ENCODE measurements at regions not wholly inside any gene's neighbourhood (a gene's known extent, or its start where the extent isn't known, plus 50 kb on each side); places are given as distances from the start of the nearest gene placed in this dataset.

DNA sequence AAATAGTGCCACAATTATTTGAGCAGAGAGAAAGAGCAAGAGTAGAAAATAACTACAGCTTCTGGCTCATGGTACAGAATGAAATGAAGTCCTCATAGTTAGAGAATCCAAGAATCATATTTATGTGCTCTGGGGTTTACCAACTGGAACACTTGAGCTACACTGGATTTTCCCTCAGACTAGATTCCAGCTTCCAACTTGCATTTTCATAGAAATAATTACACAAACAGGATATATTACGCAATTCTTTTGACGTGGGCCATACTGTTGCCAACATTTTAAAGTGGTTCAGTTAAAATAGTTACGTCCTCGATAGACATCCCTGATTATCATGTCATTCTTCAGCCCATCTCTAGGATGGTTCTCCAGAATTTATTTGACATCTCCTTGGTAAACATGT, 129.2 kb downstream of the ETAA1 start:
- TF ChIP-seq, protein P1, sequence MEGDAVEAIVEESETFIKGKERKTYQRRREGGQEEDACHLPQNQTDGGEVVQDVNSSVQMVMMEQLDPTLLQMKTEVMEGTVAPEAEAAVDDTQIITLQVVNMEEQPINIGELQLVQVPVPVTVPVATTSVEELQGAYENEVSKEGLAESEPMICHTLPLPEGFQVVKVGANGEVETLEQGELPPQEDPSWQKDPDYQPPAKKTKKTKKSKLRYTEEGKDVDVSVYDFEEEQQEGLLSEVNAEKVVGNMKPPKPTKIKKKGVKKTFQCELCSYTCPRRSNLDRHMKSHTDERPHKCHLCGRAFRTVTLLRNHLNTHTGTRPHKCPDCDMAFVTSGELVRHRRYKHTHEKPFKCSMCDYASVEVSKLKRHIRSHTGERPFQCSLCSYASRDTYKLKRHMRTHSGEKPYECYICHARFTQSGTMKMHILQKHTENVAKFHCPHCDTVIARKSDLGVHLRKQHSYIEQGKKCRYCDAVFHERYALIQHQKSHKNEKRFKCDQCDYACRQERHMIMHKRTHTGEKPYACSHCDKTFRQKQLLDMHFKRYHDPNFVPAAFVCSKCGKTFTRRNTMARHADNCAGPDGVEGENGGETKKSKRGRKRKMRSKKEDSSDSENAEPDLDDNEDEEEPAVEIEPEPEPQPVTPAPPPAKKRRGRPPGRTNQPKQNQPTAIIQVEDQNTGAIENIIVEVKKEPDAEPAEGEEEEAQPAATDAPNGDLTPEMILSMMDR (IDR thresholded peaks at IDR 0.05 in 2 of 3, conservative IDR thresholded peaks at IDR 0.05 in 1 of 3; ENCODE audit: borderline replicate concordance in 1 of 3, insufficient read depth in 1 of 3, low read depth in 2 of 3, low read length in 2 of 3) = no peak
- TF ChIP-seq EGR1 (IDR thresholded peaks at IDR 0.05; ENCODE audit: low read depth) (no peak), SIN3A (IDR thresholded peaks at IDR 0.05; ENCODE audit: low read depth) (no peak), POLR2A (IDR thresholded peaks at IDR 0.05; ENCODE audit: borderline replicate concordance, extremely low read depth, insufficient read depth, insufficient read length) (no peak), EZH2phosphoT487 (IDR thresholded peaks at IDR 0.05; ENCODE audit: borderline replicate concordance) (no peak), CEBPB (IDR thresholded peaks at IDR 0.05; ENCODE audit: low read depth) (no peak), JUND (IDR thresholded peaks at IDR 0.05) (no peak), EZH2 (IDR thresholded peaks at IDR 0.05) (no peak), ZNF274 (IDR thresholded peaks at IDR 0.05; ENCODE audit: low read depth, low read length) (no peak), POLR2AphosphoS5 (IDR thresholded peaks at IDR 0.05; ENCODE audit: low read depth, low read length) (no peak), TCF7L2 (IDR thresholded peaks at IDR 0.05; ENCODE audit: borderline replicate concordance, extremely low read depth, insufficient read depth, insufficient read length) (no peak)
- TF ChIP-seq, protein P2, sequence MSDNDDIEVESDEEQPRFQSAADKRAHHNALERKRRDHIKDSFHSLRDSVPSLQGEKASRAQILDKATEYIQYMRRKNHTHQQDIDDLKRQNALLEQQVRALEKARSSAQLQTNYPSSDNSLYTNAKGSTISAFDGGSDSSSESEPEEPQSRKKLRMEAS (IDR thresholded peaks at IDR 0.05) = no peak
- TF ChIP-seq, protein P3, sequence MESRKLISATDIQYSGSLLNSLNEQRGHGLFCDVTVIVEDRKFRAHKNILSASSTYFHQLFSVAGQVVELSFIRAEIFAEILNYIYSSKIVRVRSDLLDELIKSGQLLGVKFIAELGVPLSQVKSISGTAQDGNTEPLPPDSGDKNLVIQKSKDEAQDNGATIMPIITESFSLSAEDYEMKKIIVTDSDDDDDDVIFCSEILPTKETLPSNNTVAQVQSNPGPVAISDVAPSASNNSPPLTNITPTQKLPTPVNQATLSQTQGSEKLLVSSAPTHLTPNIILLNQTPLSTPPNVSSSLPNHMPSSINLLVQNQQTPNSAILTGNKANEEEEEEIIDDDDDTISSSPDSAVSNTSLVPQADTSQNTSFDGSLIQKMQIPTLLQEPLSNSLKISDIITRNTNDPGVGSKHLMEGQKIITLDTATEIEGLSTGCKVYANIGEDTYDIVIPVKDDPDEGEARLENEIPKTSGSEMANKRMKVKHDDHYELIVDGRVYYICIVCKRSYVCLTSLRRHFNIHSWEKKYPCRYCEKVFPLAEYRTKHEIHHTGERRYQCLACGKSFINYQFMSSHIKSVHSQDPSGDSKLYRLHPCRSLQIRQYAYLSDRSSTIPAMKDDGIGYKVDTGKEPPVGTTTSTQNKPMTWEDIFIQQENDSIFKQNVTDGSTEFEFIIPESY (IDR thresholded peaks at IDR 0.05; ENCODE audit: extremely low read depth, insufficient replicate concordance, low read length) = no peak

Measured in HCT116 (cell line).